Type B pancreatic cell (in vitro differentiated cells): ENCODE measurements at regions not wholly inside any gene's neighbourhood (a gene's known extent, or its start where the extent isn't known, plus 50 kb on each side); places are given as distances from the start of the nearest gene placed in this dataset.
"Not testable (repeated sequence)": the region's sequence is repeated elsewhere in the genome, so short reads cannot be mapped to it uniquely, and the experiment has no call there.

Experiments
- DNase-seq: peaks from one replicate; pipeline ENCODE4 v3.0.0; 2021; ENCODE audit warnings: mixed read lengths; ENCODE audit not compliant: unreplicated experiment; ENCODE audit errors: extremely low spot score
- H3K27ac Mint-ChIP-seq: 2 replicates; pipeline ENCODE4 v1.8.0; 2021; ENCODE audit warnings: mild to moderate bottlenecking, mixed read lengths
- H3K27me3 Mint-ChIP-seq: 2 replicates; pipeline ENCODE4 v1.8.0; 2021; ENCODE audit warnings: mixed read lengths
- H3K36me3 Mint-ChIP-seq: 2 replicates; pipeline ENCODE4 v1.8.0; 2021; ENCODE audit warnings: mixed read lengths
- H3K4me1 Mint-ChIP-seq: one replicate; pipeline ENCODE4 v1.8.0; 2021; ENCODE audit warnings: mixed read lengths; ENCODE audit not compliant: unreplicated experiment
- H3K4me3 Mint-ChIP-seq: 2 replicates; pipeline ENCODE4 v1.8.0; 2021; ENCODE audit warnings: mild to moderate bottlenecking, mixed read lengths
- H3K9me3 Mint-ChIP-seq: 2 replicates; pipeline ENCODE4 v1.8.0; 2021; ENCODE audit warnings: mixed read lengths
- CTCF ChIP-seq: fragments of 200-600 bp; sonication (generic); conservative IDR thresholded peaks from 2 replicates; pipeline ENCODE4 v1.5.0; 2021; ENCODE audit warnings: antibody characterized with exemption, mild to moderate bottlenecking

GRCh38 chr7:138247568-138248333 lies 171.5 kb downstream of the AKR1D1 start:
- no peak for DNase-seq
- peaks cover 41% of the 10 kb centered on the region for H3K4me1 Mint-ChIP-seq
- peak overlapping the region; percentile 42 for H3K4me3 Mint-ChIP-seq
- H3K27ac Mint-ChIP-seq: peak overlapping the region; percentile 83
- H3K9me3 Mint-ChIP-seq: peaks cover 14% of the 10 kb centered on the region
- no peak for TF ChIP-seq CTCF
- H3K36me3 Mint-ChIP-seq: peaks cover 10% of the 10 kb centered on the region
- no peaks in the 10 kb centered on the region for H3K27me3 Mint-ChIP-seq

GRCh38 chr7:138248609-138249008 lies 172.3 kb downstream of the AKR1D1 start:
- TF ChIP-seq CTCF: no peak
- H3K4me1 Mint-ChIP-seq: peaks cover 36% of the 10 kb centered on the region
- DNase-seq: no peak
- no peak overlapping the region for H3K27ac Mint-ChIP-seq
- no peaks in the 10 kb centered on the region for H3K27me3 Mint-ChIP-seq
- peaks cover 19% of the 10 kb centered on the region for H3K9me3 Mint-ChIP-seq
- H3K36me3 Mint-ChIP-seq: peaks cover 10% of the 10 kb centered on the region
- H3K4me3 Mint-ChIP-seq: no peak overlapping the region

- Mint-ChIP-seq H3K4me1 (peaks cover 28% of the 10 kb centered on the region), H3K27ac (no peak overlapping the region), H3K36me3 (peaks cover 9% of the 10 kb centered on the region), H3K27me3 (no peaks in the 10 kb centered on the region), H3K4me3 (no peak overlapping the region), H3K9me3 (peaks cover 17% of the 10 kb centered on the region)
- DNase-seq: no peak
- TF ChIP-seq CTCF: no peak
Observed at GRCh38 chr7:138249975-138250374, 173.7 kb downstream of the AKR1D1 start.

GRCh38 chr7:138252666-138253065 lies 176.4 kb downstream of the AKR1D1 start:
- H3K9me3 Mint-ChIP-seq: peaks cover 13% of the 10 kb centered on the region
- H3K27me3 Mint-ChIP-seq, H3K27ac Mint-ChIP-seq, H3K4me1 Mint-ChIP-seq, H3K36me3 Mint-ChIP-seq, DNase-seq, H3K4me3 Mint-ChIP-seq: not testable (repeated sequence)

GRCh38 chr7:138254444-138254843 lies 178.2 kb downstream of the AKR1D1 start:
- H3K9me3 Mint-ChIP-seq: peaks cover 20% of the 10 kb centered on the region
- no peak overlapping the region for H3K4me3 Mint-ChIP-seq
- TF ChIP-seq CTCF: no peak
- peaks cover 6% of the 10 kb centered on the region for H3K36me3 Mint-ChIP-seq
- peaks cover 15% of the 10 kb centered on the region for H3K4me1 Mint-ChIP-seq
- H3K27ac Mint-ChIP-seq: no peak overlapping the region
- DNase-seq: no peak
- no peaks in the 10 kb centered on the region for H3K27me3 Mint-ChIP-seq

GRCh38 chr7:138257459-138258196 lies 181.4 kb downstream of the AKR1D1 start:
- Mint-ChIP-seq H3K9me3 (peaks cover 28% of the 10 kb centered on the region), H3K27me3 (no peaks in the 10 kb centered on the region), H3K4me1 (peaks cover 22% of the 10 kb centered on the region), H3K36me3 (peaks cover 9% of the 10 kb centered on the region), H3K27ac (peak overlapping the region; percentile 41), H3K4me3 (peak overlapping the region; percentile 6)
- TF ChIP-seq CTCF: no peak
- no peak for DNase-seq
